PC-9 (cell line): ENCODE measurements at regions not wholly inside any gene's neighbourhood (a gene's known extent, or its start where the extent isn't known, plus 50 kb on each side); places are given as distances from the start of the nearest gene placed in this dataset.

Experiments
- EZH2 ChIP-seq: fragments of 200-600 bp; sonication (generic); IDR thresholded peaks from 2 replicates; pipeline ENCODE4 v1.8.0; 2017; ENCODE audit warnings: antibody characterized with exemption, low read depth
- TF ChIP-seq, protein P1 (sequence below): fragments of 200-600 bp; sonication (generic); conservative IDR thresholded peaks from 2 replicates; pipeline ENCODE4 v1.6.1; 2017; ENCODE audit warnings: mixed run types, antibody characterized with exemption, mild to moderate bottlenecking, moderate library complexity

DNA sequence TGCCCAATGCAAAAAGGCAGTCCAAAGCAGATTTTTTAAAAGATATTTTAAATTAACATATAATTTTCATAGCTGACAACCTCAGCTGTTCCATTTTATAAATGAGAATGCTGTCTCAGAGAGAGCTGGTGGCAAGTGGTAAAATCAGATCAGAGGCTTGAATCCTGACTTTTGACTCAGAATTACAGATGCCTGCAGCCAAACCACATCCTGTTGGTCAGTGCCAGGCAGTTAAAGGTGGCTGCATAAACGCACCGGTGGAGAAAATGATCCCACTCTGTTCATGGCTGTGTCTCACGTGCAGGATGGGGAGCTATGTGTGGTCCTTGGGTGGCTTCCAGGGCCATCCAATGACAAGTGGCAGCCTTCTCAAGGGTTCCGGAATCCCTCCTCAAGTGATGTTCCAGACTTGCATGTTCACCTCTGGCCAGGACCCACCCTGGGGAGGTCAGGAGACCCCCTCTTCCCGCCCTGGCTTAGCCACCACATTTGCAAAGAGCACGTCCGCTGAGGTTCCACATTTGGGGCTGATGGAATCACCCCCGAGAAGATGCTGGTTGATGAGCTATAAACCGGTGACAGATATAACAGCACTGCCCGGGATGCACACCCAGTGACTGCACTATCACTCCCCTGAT is 155.5 kb downstream of the SHANK2 start:
- TF ChIP-seq, protein P1, sequence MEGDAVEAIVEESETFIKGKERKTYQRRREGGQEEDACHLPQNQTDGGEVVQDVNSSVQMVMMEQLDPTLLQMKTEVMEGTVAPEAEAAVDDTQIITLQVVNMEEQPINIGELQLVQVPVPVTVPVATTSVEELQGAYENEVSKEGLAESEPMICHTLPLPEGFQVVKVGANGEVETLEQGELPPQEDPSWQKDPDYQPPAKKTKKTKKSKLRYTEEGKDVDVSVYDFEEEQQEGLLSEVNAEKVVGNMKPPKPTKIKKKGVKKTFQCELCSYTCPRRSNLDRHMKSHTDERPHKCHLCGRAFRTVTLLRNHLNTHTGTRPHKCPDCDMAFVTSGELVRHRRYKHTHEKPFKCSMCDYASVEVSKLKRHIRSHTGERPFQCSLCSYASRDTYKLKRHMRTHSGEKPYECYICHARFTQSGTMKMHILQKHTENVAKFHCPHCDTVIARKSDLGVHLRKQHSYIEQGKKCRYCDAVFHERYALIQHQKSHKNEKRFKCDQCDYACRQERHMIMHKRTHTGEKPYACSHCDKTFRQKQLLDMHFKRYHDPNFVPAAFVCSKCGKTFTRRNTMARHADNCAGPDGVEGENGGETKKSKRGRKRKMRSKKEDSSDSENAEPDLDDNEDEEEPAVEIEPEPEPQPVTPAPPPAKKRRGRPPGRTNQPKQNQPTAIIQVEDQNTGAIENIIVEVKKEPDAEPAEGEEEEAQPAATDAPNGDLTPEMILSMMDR: no peak
- no peak for TF ChIP-seq EZH2
